ENCODE measurements at regions not wholly inside any gene's neighbourhood (a gene's known extent, or its start where the extent isn't known, plus 50 kb on each side); places are given as distances from the start of the nearest gene placed in this dataset.

DNA sequence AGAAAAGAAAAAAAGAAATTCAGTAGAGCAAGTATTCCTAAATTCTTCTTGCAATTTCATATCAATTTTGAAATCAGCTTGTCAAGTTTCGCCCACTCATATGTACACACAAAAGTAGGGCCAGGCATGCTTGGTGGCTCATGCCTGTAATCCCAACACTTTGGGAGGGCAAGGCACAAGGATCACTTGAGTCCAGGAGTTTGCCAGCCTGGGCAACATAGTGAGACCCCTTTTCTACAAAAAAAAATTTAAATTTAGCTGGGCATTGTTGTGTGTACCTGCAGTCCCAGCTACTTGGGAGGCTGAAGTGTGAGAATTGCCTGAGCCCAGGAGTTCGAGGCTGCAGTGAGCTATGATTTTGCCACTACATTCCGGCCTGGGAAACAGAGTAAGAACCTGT lies 65.4 kb downstream of the MRPL32 start:
- DNase-seq, result no peak
- Mint-ChIP-seq H3K4me1 (ENCODE audit: low read depth) (no peaks in the 10 kb centered on the region), H3K27ac (no peak overlapping the region), H3K9me3 (no peaks in the 10 kb centered on the region), H3K4me3 (no peak overlapping the region), H3K36me3 (ENCODE audit: low read depth) (no peaks in the 10 kb centered on the region), H3K27me3 (ENCODE audit: insufficient read depth) (peaks cover 6% of the 10 kb centered on the region; the same call in 1 of the 2 replicates)
- TF ChIP-seq, protein P1, sequence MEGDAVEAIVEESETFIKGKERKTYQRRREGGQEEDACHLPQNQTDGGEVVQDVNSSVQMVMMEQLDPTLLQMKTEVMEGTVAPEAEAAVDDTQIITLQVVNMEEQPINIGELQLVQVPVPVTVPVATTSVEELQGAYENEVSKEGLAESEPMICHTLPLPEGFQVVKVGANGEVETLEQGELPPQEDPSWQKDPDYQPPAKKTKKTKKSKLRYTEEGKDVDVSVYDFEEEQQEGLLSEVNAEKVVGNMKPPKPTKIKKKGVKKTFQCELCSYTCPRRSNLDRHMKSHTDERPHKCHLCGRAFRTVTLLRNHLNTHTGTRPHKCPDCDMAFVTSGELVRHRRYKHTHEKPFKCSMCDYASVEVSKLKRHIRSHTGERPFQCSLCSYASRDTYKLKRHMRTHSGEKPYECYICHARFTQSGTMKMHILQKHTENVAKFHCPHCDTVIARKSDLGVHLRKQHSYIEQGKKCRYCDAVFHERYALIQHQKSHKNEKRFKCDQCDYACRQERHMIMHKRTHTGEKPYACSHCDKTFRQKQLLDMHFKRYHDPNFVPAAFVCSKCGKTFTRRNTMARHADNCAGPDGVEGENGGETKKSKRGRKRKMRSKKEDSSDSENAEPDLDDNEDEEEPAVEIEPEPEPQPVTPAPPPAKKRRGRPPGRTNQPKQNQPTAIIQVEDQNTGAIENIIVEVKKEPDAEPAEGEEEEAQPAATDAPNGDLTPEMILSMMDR (IDR thresholded peaks at IDR 0.05), result no peak

DNA sequence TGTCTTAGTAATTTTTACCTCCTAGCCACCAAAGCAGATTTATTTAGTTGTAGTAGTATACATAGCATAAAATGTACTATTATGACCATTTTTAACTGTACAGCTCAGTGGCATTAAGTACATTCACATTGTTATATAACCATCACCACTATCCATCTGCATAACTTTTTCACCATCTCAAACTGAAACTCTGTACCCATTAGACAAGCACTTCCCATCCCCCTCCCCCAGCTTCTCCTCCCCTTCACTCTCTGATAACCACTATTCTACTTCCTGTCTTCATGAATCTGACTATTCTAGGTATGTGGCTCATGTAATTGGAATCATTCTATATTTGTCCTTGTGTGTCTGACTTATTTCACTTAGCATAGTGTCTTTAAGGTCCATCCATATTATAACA lies 71.9 kb downstream of the MRPL32 start:
- DNase-seq, result no peak
- H3K4me3 Mint-ChIP-seq, result no peak overlapping the region
- TF ChIP-seq, protein P1 (IDR thresholded peaks at IDR 0.05), result no peak
- H3K27me3 Mint-ChIP-seq (ENCODE audit: insufficient read depth), result peaks cover 4% of the 10 kb centered on the region
- peaks cover 8% of the 10 kb centered on the region for H3K4me1 Mint-ChIP-seq (ENCODE audit: low read depth)
- no peaks in the 10 kb centered on the region for H3K36me3 Mint-ChIP-seq (ENCODE audit: low read depth)
- no peaks in the 10 kb centered on the region for H3K9me3 Mint-ChIP-seq
- no peak overlapping the region for H3K27ac Mint-ChIP-seq

DNA sequence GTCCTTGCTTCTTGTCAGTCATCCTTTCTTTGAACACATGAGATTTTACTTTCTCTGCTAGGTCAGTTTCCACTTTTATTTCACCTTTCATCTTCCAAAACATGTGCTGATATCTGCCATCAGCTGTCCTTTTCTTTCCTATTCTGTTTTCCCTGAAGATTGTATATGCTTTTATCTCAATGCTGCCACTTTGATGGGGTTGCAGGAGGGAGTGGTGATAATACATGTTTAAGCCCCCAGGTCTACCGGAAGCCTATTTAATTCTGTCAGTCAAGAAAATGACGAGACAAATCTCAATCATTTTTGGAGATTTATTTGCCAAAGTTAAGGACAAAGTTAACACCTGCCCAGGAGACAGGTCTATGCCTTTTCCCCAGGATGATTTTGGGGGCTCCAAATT lies 73.8 kb downstream of the MRPL32 start:
- H3K4me1 Mint-ChIP-seq (ENCODE audit: low read depth), result peaks cover 8% of the 10 kb centered on the region
- peaks cover 4% of the 10 kb centered on the region for H3K27me3 Mint-ChIP-seq (ENCODE audit: insufficient read depth)
- H3K4me3 Mint-ChIP-seq, result no peak overlapping the region
- no peaks in the 10 kb centered on the region for H3K9me3 Mint-ChIP-seq
- no peaks in the 10 kb centered on the region for H3K36me3 Mint-ChIP-seq (ENCODE audit: low read depth)
- DNase-seq, result no peak
- TF ChIP-seq, protein P1 (IDR thresholded peaks at IDR 0.05), result no peak
- no peak overlapping the region for H3K27ac Mint-ChIP-seq

DNA sequence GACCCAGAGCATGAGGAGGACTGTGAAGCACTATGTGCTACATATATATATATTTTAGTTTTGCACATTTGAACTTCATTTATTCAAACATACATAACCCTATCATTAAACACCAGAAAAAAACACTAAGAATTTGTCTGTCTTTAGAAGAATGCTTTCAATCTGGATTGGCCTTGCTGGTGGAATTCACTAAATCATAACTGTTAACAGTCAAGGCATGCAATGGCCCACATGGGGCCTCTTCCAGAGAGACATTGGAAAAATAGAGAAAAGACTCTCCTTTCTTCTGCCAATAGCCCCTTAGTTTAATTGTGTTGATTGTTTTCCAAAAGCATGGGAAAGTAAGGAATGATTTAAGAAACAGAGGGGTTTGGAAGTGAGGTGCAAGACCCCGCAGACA lies 77.9 kb downstream of the MRPL32 start:
- Mint-ChIP-seq H3K4me1 (ENCODE audit: low read depth) (no peaks in the 10 kb centered on the region), H3K27me3 (ENCODE audit: insufficient read depth) (peaks cover 4% of the 10 kb centered on the region), H3K4me3 (no peak overlapping the region), H3K27ac (no peak overlapping the region), H3K36me3 (ENCODE audit: low read depth) (no peaks in the 10 kb centered on the region), H3K9me3 (no peaks in the 10 kb centered on the region)
- TF ChIP-seq, protein P1 (IDR thresholded peaks at IDR 0.05), result no peak
- DNase-seq, result no peak

DNA sequence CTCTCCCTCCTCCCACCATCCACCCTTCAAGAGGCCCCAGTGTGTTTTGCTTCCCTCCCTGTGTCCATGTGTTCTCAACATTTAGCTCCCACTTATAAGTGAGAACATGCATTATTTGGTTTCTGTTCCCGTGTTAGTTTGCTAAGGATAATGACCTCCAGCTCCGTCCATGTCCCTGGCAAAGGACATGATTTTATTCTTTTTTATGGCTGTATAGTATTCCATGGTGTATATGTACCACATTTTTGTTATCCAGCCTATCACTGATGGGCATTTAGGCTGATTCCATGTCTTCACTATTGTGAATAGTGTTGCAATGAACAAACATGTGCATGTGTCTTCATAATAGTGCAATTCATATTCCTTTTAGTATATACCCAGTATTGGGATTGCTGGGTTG lies 79.7 kb downstream of the MRPL32 start:
- Mint-ChIP-seq H3K27me3 (ENCODE audit: insufficient read depth) (peaks cover 4% of the 10 kb centered on the region), H3K36me3 (ENCODE audit: low read depth) (no peaks in the 10 kb centered on the region), H3K4me3 (no peak overlapping the region), H3K4me1 (ENCODE audit: low read depth) (no peaks in the 10 kb centered on the region), H3K27ac (no peak overlapping the region), H3K9me3 (no peaks in the 10 kb centered on the region)
- no peak for DNase-seq
- TF ChIP-seq, protein P1 (IDR thresholded peaks at IDR 0.05), result no peak

DNA sequence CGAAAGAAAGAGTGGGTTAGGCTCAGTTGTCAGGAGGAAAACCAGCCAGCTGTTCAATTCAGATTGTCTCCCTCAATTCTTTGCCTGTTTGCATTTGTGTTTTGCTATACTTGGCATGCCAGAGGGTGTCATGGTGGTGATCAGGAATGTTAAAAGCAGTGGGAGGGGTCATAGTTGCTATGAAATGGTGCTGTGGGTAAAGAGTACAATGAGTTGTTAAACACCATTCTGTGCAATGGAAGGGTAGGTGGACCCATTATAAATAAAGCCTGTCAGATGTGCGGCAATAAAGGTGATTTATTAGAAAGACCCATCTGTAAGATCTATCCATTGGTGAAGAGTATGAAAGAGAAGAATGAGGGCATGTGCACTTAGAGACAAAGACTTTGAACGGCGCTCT lies 82.2 kb downstream of the MRPL32 start:
- H3K9me3 Mint-ChIP-seq, result no peaks in the 10 kb centered on the region
- peaks cover 8% of the 10 kb centered on the region for H3K4me1 Mint-ChIP-seq (ENCODE audit: low read depth)
- H3K4me3 Mint-ChIP-seq, result no peak overlapping the region
- TF ChIP-seq, protein P1 (IDR thresholded peaks at IDR 0.05), result no peak
- DNase-seq, result no peak
- H3K36me3 Mint-ChIP-seq (ENCODE audit: low read depth), result no peaks in the 10 kb centered on the region
- H3K27ac Mint-ChIP-seq, result no peak overlapping the region
- H3K27me3 Mint-ChIP-seq (ENCODE audit: insufficient read depth), result peaks cover 4% of the 10 kb centered on the region

Data from HFFc6 (cell line).